ENCODE measurements at regions not wholly inside any gene's neighbourhood (a gene's known extent, or its start where the extent isn't known, plus 50 kb on each side); places are given as distances from the start of the nearest gene placed in this dataset.
"Not testable (repeated sequence)": the region's sequence is repeated elsewhere in the genome, so short reads cannot be mapped to it uniquely, and the experiment has no call there.

- Histone ChIP-seq H3K27me3 (ENCODE audit: control insufficient read depth in 2 of 2, insufficient read depth in 2 of 2, low read length in 2 of 2) (no peaks in the 10 kb centered on the region), H3K4me1 (ENCODE audit: control insufficient read depth in 2 of 2, insufficient read depth in 2 of 2, low read length in 2 of 2) (peaks cover 0 to under 1% of the 10 kb centered on the region in 2 donors), H3K27ac (ENCODE audit: low read depth, low read length) (no peak overlapping the region), H3K4me3 (ENCODE audit: low read length) (no peak overlapping the region), H3K9me3 (ENCODE audit: control insufficient read depth in 2 of 3, low read length in 3 of 3) (no peaks in the 10 kb centered on the region), H3K36me3 (ENCODE audit: control insufficient read depth in 2 of 3, insufficient read depth in 3 of 3, low read length in 3 of 3) (no peaks in the 10 kb centered on the region)
- Mint-ChIP-seq H3K4me1 (peaks cover 0 to 4% (median 0%) of the 10 kb centered on the region in 7 donors), H3K27me3 (no peaks in the 10 kb centered on the region), H3K27ac (no peak overlapping the region), H3K9me3 (peaks cover 0 to 16% (median 0%) of the 10 kb centered on the region in 11 donors), H3K4me3 (no peak overlapping the region), H3K36me3 (no peaks in the 10 kb centered on the region)
- POLR2A ChIA-PET: no interaction called here
- intact Hi-C loops (cut with micrococcal nuclease): no loop called here
- no peak for ATAC-seq
- no peak for DNase-seq
- CTCF ChIA-PET: interaction anchor here (0.8 kb wide), 1 partner anchor 310 kb away, joined by 3 read pairs; no protein-coding TSS in a partner anchor
Observed at GRCh38 chr2:239596253-239596652, 195.4 kb upstream of the HDAC4 start.

DNA sequence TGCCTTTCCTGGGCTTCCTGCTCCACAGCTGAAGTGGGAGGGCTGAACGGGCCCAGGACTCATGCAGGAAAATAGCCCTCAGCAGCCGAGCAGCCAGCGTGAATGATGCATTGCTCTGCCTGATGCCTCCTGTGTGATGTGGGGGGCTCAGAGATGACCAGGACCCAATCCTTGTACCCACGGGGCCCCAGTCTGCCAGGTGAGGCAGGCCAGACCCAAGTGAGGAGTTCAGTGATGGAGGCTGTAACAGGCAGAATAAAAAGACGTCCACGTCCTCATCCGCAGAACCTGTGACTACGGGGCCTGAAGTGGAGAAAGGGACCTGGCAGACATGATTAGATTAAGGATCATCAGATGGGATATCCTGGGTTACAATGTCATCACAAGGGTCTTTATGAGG, 194.9 kb upstream of the HDAC4 start:
- Histone ChIP-seq H3K9me3 (ENCODE audit: control insufficient read depth in 2 of 3, low read length in 3 of 3) (no peaks in the 10 kb centered on the region), H3K27ac (ENCODE audit: low read depth, low read length) (no peak overlapping the region), H3K36me3 (ENCODE audit: control insufficient read depth in 2 of 3, insufficient read depth in 3 of 3, low read length in 3 of 3) (no peaks in the 10 kb centered on the region), H3K4me3 (ENCODE audit: low read length) (no peak overlapping the region), H3K4me1 (ENCODE audit: control insufficient read depth in 2 of 2, insufficient read depth in 2 of 2, low read length in 2 of 2) (no peaks in the 10 kb centered on the region), H3K27me3 (ENCODE audit: control insufficient read depth in 2 of 2, insufficient read depth in 2 of 2, low read length in 2 of 2) (no peaks in the 10 kb centered on the region)
- no peaks in the 10 kb centered on the region for H3K36me3 Mint-ChIP-seq
- intact Hi-C loops (cut with micrococcal nuclease): no loop called here
- ATAC-seq (no peak), DNase-seq (no peak)
- no peaks in the 10 kb centered on the region for H3K27me3 Mint-ChIP-seq
- peaks cover 0 to 17% (median 0%) of the 10 kb centered on the region in 11 donors for H3K9me3 Mint-ChIP-seq
- H3K4me3 Mint-ChIP-seq: no peak overlapping the region
- POLR2A ChIA-PET: no interaction called here
- CTCF ChIA-PET: no interaction called here
- H3K4me1 Mint-ChIP-seq: peaks cover 0 to 4% (median 0%) of the 10 kb centered on the region in 7 donors
- no peak overlapping the region for H3K27ac Mint-ChIP-seq

DNA sequence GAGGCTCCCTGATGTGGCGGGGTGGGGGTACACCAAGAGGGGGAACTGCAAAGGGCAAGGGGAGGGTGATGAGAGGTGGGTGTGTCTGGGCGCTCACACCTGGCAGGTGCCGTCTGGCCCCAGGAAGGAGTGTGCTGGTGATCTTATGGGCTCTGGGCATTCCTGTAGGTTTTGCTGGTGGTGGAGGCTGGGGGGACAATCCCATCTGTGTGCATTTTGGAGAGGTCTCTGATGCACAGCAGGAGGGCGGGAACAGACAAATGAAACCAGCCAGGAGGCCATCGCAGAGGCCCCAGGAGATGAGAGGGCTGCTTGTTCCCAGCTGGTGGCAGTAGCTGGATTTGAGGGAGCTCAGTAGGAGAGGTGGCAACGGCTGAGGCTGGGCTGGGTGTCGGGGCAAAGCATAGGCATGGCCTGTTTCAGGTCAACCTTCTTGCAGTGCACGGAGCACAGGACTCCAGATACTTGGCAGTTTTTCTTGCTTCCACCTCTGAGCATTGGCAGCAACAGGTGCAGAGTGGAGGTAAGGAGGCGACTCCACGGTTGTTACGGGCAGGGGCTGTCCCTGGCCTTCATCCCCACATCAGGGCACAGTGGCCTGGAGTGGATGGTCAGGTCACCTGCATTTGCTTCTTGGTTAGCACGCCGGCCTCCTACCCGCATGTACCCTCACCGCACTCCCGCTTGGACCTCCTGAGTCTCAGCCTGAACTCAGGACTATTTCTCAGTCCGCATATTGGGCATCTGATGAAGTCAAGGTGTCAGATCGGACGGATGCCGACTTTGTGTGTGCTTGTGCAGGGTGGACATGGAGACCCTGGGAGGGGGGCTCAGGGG, 194.2 kb upstream of the HDAC4 start:
- H3K27me3 ChIP-seq (ENCODE audit: control insufficient read depth in 2 of 2, insufficient read depth in 2 of 2, low read length in 2 of 2): no peaks in the 10 kb centered on the region
- Mint-ChIP-seq H3K27ac (no peak overlapping the region), H3K27me3 (no peaks in the 10 kb centered on the region), H3K4me3 (no peak overlapping the region), H3K36me3 (no peaks in the 10 kb centered on the region), H3K9me3 (peaks cover 0 to 19% (median 0%) of the 10 kb centered on the region in 11 donors), H3K4me1 (peaks cover 0 to 2% (median 0%) of the 10 kb centered on the region in 7 donors)
- ATAC-seq: no peak
- H3K27ac ChIP-seq (ENCODE audit: low read depth, low read length): no peak overlapping the region
- ChIA-PET CTCF (no interaction called here), POLR2A (no interaction called here)
- no peaks in the 10 kb centered on the region for H3K9me3 ChIP-seq (ENCODE audit: control insufficient read depth in 2 of 3, low read length in 3 of 3)
- H3K4me3 ChIP-seq (ENCODE audit: low read length): no peak overlapping the region
- intact Hi-C loops (cut with micrococcal nuclease): no loop called here
- no peak for DNase-seq
- no peaks in the 10 kb centered on the region for H3K4me1 ChIP-seq (ENCODE audit: control insufficient read depth in 2 of 2, insufficient read depth in 2 of 2, low read length in 2 of 2)
- H3K36me3 ChIP-seq (ENCODE audit: control insufficient read depth in 2 of 3, insufficient read depth in 3 of 3, low read length in 3 of 3): no peaks in the 10 kb centered on the region

DNA sequence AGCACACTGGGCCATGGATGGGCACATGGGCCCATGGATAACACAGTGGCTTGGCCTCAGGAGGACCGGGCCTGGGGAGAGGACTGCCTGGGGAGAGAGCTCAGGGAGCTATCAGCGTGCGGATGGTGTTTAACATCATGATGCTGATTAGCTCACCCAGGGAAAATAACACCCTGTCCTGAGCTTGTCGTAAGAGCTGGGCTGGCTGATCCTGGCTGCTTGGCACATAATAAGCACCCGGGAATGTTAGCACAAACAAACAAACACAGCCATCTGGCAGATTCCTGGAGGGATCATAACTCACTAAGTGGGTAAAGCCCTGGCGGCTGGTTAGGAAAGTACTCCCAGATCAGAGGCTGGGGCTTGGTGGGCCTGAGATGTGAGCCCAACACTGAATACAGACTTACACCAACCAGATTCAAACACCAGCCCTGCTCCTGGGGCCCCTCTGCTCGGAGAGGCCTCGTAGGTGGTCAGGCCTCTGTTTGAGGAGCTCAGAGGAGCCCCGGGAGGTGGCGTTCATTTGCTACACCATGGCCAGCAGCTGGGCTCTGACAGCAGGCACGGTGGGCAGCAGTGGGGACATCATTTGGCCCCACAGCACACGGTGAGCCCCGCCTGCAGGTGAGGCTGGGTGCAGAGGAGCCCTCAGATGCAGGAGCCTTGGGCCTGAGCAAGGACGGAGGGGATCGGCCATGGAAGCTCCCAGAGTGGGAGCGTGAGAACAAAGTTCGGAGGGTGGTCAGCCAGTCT, 193.4 kb upstream of the HDAC4 start:
- Mint-ChIP-seq H3K27me3 (no peaks in the 10 kb centered on the region), H3K4me1 (peaks cover 0 to 4% (median 0%) of the 10 kb centered on the region in 7 donors), H3K9me3 (peaks cover 0 to 19% (median 0%) of the 10 kb centered on the region in 11 donors), H3K36me3 (no peaks in the 10 kb centered on the region), H3K4me3 (no peak overlapping the region), H3K27ac (no peak overlapping the region)
- CTCF ChIA-PET: no interaction called here
- ATAC-seq: no peak
- no peaks in the 10 kb centered on the region for H3K36me3 ChIP-seq (ENCODE audit: control insufficient read depth in 2 of 3, insufficient read depth in 3 of 3, low read length in 3 of 3)
- H3K27me3 ChIP-seq (ENCODE audit: control insufficient read depth in 2 of 2, insufficient read depth in 2 of 2, low read length in 2 of 2): no peaks in the 10 kb centered on the region
- intact Hi-C loops (cut with micrococcal nuclease): no loop called here
- no peaks in the 10 kb centered on the region for H3K9me3 ChIP-seq (ENCODE audit: control insufficient read depth in 2 of 3, low read length in 3 of 3)
- DNase-seq: no peak
- no peaks in the 10 kb centered on the region for H3K4me1 ChIP-seq (ENCODE audit: control insufficient read depth in 2 of 2, insufficient read depth in 2 of 2, low read length in 2 of 2)
- no peak overlapping the region for H3K27ac ChIP-seq (ENCODE audit: low read depth, low read length)
- POLR2A ChIA-PET: no interaction called here
- no peak overlapping the region for H3K4me3 ChIP-seq (ENCODE audit: low read length)

DNA sequence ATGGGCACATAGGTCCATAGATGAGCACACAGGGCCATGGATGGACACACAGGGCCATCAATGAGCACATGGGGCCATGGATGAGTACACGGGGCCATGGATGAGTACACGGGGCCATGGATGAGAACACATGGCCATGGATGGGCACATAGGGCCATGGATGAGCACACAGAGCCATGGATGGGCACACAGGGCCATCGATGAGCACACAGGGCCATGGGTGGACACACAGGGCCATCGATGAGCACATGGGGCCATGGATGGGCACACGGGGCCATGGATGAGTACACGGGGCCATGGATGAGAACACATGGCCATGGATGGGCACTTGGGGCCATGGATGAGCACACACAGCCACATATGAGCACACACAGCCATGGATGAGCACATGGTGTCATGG, 192.6 kb upstream of the HDAC4 start:
- H3K27me3 Mint-ChIP-seq: no peaks in the 10 kb centered on the region
- Histone ChIP-seq H3K27ac (ENCODE audit: low read depth, low read length) (no peak overlapping the region), H3K9me3 (ENCODE audit: control insufficient read depth in 2 of 3, low read length in 3 of 3) (no peaks in the 10 kb centered on the region), H3K4me1 (ENCODE audit: control insufficient read depth in 2 of 2, insufficient read depth in 2 of 2, low read length in 2 of 2) (no peaks in the 10 kb centered on the region), H3K27me3 (ENCODE audit: control insufficient read depth in 2 of 2, insufficient read depth in 2 of 2, low read length in 2 of 2) (no peaks in the 10 kb centered on the region), H3K4me3 (ENCODE audit: low read length) (no peak overlapping the region), H3K36me3 (ENCODE audit: control insufficient read depth in 2 of 3, insufficient read depth in 3 of 3, low read length in 3 of 3) (no peaks in the 10 kb centered on the region)
- ATAC-seq (no peak), DNase-seq (no peak)
- no peaks in the 10 kb centered on the region for H3K36me3 Mint-ChIP-seq
- ChIA-PET CTCF (no interaction called here), POLR2A (no interaction called here)
- H3K9me3 Mint-ChIP-seq: peaks cover 0 to 19% (median 0%) of the 10 kb centered on the region in 11 donors
- intact Hi-C loops (cut with micrococcal nuclease): no loop called here
- no peak overlapping the region for H3K4me3 Mint-ChIP-seq
- peaks cover 0 to 4% (median 0%) of the 10 kb centered on the region in 7 donors for H3K4me1 Mint-ChIP-seq
- H3K27ac Mint-ChIP-seq: no peak overlapping the region

DNA sequence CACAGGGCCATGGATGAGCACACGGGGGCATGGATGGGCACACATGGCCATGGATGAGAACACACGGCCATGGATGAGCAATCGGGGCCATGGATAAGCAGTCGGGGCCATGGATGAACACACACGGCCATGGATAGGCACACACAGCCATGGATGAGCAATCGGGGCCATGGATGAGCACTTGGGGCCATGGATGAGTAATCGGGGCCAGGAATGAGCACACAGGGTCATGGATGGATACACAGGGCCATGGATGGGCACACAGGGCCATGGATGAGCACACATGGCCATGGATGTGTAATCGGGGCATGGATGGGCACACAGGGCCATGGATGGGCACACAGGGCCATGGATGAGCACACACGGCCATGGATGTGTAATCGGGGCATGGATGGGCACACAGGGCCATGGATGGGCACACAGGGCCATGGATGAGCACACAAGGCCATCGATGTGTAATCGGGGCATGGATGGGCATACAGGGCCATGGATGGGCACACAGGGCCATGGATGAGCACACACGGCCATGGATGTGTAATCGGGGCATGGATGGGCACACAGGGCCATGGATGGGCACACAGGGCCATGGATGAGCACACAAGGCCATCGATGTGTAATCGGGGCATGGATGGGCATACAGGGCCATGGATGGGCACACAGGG, 191.9 kb upstream of the HDAC4 start:
- H3K4me3 ChIP-seq (ENCODE audit: low read length); H3K27ac Mint-ChIP-seq; H3K9me3 ChIP-seq (ENCODE audit: control insufficient read depth in 2 of 3, low read length in 3 of 3); H3K4me1 Mint-ChIP-seq; ATAC-seq; H3K4me1 ChIP-seq (ENCODE audit: control insufficient read depth in 2 of 2, insufficient read depth in 2 of 2, low read length in 2 of 2); CTCF ChIA-PET; H3K36me3 ChIP-seq (ENCODE audit: control insufficient read depth in 2 of 3, insufficient read depth in 3 of 3, low read length in 3 of 3); DNase-seq; H3K27ac ChIP-seq (ENCODE audit: low read depth, low read length); H3K27me3 ChIP-seq (ENCODE audit: control insufficient read depth in 2 of 2, insufficient read depth in 2 of 2, low read length in 2 of 2); intact Hi-C loops (cut with micrococcal nuclease); H3K4me3 Mint-ChIP-seq; H3K27me3 Mint-ChIP-seq; H3K36me3 Mint-ChIP-seq; POLR2A ChIA-PET: not testable (repeated sequence)
- peaks cover 0 to 19% (median 0%) of the 10 kb centered on the region in 11 donors for H3K9me3 Mint-ChIP-seq
